AG09319 (cell line): ENCODE measurements at regions not wholly inside any gene's neighbourhood (a gene's known extent, or its start where the extent isn't known, plus 50 kb on each side); places are given as distances from the start of the nearest gene placed in this dataset.

ENCODE experiments used
- DNase-seq: peaks from one replicate; pipeline ENCODE4 v3.0.0-alpha.2; 2010; ENCODE audit warnings: low read depth; ENCODE audit errors: extremely low read depth
- TF ChIP-seq, protein P1 (sequence below): IDR thresholded peaks from 2 replicates; pipeline ENCODE4 v1.5.1; 2011; ENCODE audit warnings: low read depth, mild to moderate bottlenecking, inconsistent platforms, low read length, moderate library complexity

DNA sequence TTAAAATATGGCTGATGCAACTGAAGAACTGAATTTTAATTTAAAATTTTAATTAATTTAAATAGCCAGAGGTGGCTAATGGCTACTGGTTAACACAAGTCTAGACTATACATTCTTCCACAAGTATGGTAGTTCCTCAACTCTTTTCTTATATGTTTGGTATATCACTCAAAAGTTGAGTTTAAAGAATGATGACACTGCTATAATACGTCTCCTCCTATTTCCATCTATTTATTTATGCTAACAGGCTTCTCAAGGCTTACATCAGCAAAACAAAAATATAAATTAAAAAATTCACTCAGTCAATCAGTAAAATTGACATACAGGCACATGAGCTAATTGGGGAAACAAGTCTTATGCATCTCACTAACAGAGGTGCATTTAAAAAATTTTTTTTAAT lies 227.9 kb upstream of the PMFBP1 start:
- DNase-seq: no peak
- TF ChIP-seq, protein P1, sequence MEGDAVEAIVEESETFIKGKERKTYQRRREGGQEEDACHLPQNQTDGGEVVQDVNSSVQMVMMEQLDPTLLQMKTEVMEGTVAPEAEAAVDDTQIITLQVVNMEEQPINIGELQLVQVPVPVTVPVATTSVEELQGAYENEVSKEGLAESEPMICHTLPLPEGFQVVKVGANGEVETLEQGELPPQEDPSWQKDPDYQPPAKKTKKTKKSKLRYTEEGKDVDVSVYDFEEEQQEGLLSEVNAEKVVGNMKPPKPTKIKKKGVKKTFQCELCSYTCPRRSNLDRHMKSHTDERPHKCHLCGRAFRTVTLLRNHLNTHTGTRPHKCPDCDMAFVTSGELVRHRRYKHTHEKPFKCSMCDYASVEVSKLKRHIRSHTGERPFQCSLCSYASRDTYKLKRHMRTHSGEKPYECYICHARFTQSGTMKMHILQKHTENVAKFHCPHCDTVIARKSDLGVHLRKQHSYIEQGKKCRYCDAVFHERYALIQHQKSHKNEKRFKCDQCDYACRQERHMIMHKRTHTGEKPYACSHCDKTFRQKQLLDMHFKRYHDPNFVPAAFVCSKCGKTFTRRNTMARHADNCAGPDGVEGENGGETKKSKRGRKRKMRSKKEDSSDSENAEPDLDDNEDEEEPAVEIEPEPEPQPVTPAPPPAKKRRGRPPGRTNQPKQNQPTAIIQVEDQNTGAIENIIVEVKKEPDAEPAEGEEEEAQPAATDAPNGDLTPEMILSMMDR: no peak

DNA sequence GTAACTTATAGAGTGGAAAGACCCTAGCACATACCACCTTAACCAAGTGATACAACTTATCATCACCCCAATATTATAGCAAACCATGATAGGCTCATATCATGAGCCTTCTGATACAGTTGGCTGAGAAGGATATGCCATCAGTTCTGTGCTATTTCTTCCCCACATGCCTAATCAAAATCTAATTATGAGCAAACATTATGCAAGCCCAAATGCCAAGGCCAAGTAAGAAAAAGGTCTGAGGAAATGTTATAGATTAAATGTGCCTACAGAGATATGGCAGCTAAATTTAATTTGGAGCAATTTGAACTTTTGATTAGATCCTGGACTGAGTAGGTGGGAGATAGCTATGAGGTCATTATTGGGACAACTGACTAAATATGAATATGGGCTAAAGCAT lies 225.9 kb upstream of the PMFBP1 start:
- TF ChIP-seq, protein P1: no peak
- DNase-seq: no peak

DNA sequence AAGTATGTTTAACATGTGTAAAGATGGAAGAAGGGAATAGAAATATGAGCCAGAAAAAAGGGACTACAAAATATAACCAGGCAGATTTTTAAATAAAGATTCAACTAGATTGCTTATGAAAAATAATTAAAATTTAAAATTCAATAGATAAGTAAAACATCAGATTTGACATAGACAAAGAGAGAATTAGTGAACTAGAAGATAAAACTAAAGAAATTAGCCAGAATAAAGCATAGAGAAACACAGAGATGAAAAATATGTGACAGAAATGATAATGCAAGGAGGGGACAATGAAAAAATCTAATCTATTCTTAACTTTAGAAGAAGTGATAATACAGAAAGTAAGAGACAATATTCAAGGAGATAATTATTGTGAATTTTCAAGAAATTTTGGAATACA lies 222.6 kb upstream of the PMFBP1 start:
- DNase-seq: no peak
- TF ChIP-seq, protein P1: no peak

DNA sequence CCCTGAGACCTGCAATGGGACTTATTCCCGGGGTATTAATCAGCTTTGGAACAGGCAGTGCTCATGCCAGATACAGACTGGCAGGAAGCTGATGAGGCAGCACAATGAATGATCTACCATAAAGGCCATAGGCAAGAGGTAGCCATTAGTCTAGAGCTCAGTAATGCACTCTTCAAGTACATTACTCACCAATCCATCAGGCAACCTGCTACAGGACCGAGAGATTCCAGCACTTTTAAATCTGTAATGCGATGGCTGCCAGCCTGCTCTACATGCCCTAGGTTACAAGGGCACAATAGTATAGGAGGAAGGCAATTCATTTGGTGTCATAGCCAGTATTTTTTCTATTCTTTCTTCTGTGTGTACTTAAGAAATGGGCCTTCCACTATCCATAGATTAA lies 217.8 kb upstream of the PMFBP1 start:
- TF ChIP-seq, protein P1: no peak
- no peak for DNase-seq

DNA sequence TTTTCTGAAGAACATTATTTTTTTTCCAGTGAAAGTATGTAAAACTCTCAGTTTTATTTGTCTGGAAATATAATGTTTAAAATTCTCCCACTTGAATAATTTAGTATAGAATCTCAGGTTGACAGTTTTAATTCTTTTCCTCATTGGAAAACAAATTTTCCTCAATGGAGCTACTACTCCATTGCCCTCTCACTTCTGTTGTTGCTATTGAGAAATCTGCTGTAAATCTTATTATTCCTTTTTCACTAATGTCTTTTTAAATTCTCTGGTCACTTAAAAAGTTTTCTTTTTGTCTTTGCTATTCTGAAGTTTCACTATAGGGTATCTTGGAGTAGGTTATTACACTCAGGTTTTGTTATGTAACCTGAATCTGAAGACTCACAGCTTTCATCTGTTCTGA lies 216.1 kb upstream of the PMFBP1 start:
- TF ChIP-seq, protein P1: no peak
- no peak for DNase-seq

DNA sequence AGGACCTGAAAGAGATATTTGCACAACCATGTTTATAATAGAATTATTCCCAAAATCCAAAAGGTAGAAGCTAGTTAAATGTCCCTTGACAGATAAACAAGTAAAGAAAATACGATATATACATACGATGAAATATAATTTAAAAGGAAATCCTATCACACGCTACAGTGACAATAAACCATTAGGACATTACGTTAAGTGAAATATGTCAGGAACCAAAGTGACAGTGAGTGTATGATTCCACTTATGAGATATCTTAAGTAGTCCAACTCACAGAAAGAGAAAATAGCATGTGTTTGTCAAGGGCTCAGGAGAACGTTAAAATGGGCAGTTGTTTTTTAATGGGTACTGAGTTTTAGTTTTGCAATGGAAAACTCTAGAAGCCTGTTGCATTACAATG lies 212.7 kb upstream of the PMFBP1 start:
- DNase-seq: no peak
- TF ChIP-seq, protein P1: no peak

DNA sequence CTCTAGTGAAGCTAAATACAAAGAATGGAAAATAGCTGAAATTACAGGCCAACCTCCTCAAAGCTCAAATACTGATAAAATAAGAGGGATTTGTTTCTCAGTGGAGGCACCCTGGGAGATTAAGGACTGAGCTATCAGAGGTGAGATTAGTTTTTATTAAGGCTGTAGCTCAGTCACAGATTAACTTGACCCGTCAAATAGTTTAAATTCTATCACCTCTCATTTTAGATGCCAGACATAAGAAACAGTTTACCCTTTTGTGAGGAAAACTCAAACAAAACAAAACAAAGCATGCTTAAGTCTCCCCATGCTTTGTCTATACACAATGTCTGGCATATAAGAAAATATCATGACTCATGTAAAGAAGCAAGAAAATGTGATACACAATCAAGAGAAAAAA lies 208.3 kb upstream of the PMFBP1 start:
- DNase-seq: no peak

More for the DNA sequence above, 208.3 kb upstream of the PMFBP1 start:
- TF ChIP-seq, protein P1: no peak
